ENCODE measurements at regions not wholly inside any gene's neighbourhood (a gene's known extent, or its start where the extent isn't known, plus 50 kb on each side); places are given as distances from the start of the nearest gene placed in this dataset.

GRCh38 chr16:22691335-22691734 is 122.6 kb upstream of the HS3ST2 start:
- TF ChIP-seq, protein P1, sequence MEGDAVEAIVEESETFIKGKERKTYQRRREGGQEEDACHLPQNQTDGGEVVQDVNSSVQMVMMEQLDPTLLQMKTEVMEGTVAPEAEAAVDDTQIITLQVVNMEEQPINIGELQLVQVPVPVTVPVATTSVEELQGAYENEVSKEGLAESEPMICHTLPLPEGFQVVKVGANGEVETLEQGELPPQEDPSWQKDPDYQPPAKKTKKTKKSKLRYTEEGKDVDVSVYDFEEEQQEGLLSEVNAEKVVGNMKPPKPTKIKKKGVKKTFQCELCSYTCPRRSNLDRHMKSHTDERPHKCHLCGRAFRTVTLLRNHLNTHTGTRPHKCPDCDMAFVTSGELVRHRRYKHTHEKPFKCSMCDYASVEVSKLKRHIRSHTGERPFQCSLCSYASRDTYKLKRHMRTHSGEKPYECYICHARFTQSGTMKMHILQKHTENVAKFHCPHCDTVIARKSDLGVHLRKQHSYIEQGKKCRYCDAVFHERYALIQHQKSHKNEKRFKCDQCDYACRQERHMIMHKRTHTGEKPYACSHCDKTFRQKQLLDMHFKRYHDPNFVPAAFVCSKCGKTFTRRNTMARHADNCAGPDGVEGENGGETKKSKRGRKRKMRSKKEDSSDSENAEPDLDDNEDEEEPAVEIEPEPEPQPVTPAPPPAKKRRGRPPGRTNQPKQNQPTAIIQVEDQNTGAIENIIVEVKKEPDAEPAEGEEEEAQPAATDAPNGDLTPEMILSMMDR (IDR thresholded peaks at IDR 0.05): no peak
- TF ChIP-seq POLR2A (IDR thresholded peaks at IDR 0.05): no peak
